AG09309 (cell line): ENCODE measurements at regions not wholly inside any gene's neighbourhood (a gene's known extent, or its start where the extent isn't known, plus 50 kb on each side); places are given as distances from the start of the nearest gene placed in this dataset.

ENCODE experiments used
- DNase-seq: peaks from one replicate; pipeline ENCODE4 v3.0.0-alpha.2; 2010; ENCODE audit warnings: low read depth
- H3K4me3 ChIP-seq: 2 replicates; pipeline ENCODE4 v1.5.1; 2011; ENCODE audit warnings: mild to moderate bottlenecking, low read depth, low read length, moderate library complexity; ENCODE audit not compliant: control insufficient read depth
- CTCF ChIP-seq: IDR thresholded peaks from 2 replicates; pipeline ENCODE4 v1.5.1; 2011; ENCODE audit warnings: mild to moderate bottlenecking, low read depth, low read length, inconsistent platforms; ENCODE audit not compliant: insufficient read depth, control insufficient read depth; ENCODE audit errors: missing control alignments

- no peak for TF ChIP-seq CTCF
- DNase-seq = no peak
- no peak overlapping the region for H3K4me3 ChIP-seq
These were observed 628.5 kb downstream of the CHSY3 start for GRCh38 chr5:130532786-130533185.

GRCh38 chr5:130529511-130530485 is 625.5 kb downstream of the CHSY3 start:
- no peak overlapping the region for H3K4me3 ChIP-seq
- no peak for DNase-seq
- no peak for TF ChIP-seq CTCF

- no peak for DNase-seq
- TF ChIP-seq CTCF = no peak
- H3K4me3 ChIP-seq = no peak overlapping the region
These were observed 624.8 kb downstream of the CHSY3 start for GRCh38 chr5:130529111-130529510.

GRCh38 chr5:130528474-130528873 is 624.2 kb downstream of the CHSY3 start:
- peak; percentile 38 for DNase-seq
- H3K4me3 ChIP-seq = no peak overlapping the region
- TF ChIP-seq CTCF = no peak

GRCh38 chr5:130526708-130527107 is 622.4 kb downstream of the CHSY3 start:
- no peak overlapping the region for H3K4me3 ChIP-seq
- TF ChIP-seq CTCF = no peak
- DNase-seq = no peak

- DNase-seq = no peak
- H3K4me3 ChIP-seq = no peak overlapping the region
These were observed 615.9 kb downstream of the CHSY3 start for GRCh38 chr5:130520211-130520610.

More at GRCh38 chr5:130520211-130520610, 615.9 kb downstream of the CHSY3 start:
- no peak for TF ChIP-seq CTCF
